Smooth muscle cell (in vitro differentiated cells): ENCODE measurements at regions not wholly inside any gene's neighbourhood (a gene's known extent, or its start where the extent isn't known, plus 50 kb on each side); places are given as distances from the start of the nearest gene placed in this dataset.
A peak's percentile ranks its signal among the peaks of the same experiment; 100 is the strongest.

Experiments
- DNase-seq: peaks from one replicate; lab custom pipeline; 2025; ENCODE audit not compliant: unreplicated experiment; lab: John Stamatoyannopoulos, UW
- H2AFZ ChIP-seq: fragments of 200-600 bp; sonication (generic); 2 replicates; pipeline ENCODE4 v1.6.0; 2016; ENCODE audit warnings: antibody characterized with exemption, low read depth, mild to moderate bottlenecking
- H3F3A ChIP-seq: fragments of 200-600 bp; sonication (generic); 2 replicates; pipeline ENCODE4 v1.6.0; 2017; ENCODE audit warnings: antibody characterized with exemption, low read depth
- H3K27ac ChIP-seq: fragments of 200-600 bp; sonication (generic); 2 replicates; pipeline ENCODE4 v1.5.1; 2016; ENCODE audit warnings: low read depth, mild to moderate bottlenecking
- H3K27me3 ChIP-seq: fragments of 200-600 bp; sonication (generic); 2 replicates; pipeline ENCODE4 v1.6.1; 2016; ENCODE audit warnings: low read depth, mild to moderate bottlenecking
- H3K36me3 ChIP-seq: fragments of 200-600 bp; sonication (generic); 2 replicates; pipeline ENCODE4 v1.5.1; 2016; ENCODE audit warnings: low read depth
- H3K4me1 ChIP-seq: fragments of 200-600 bp; sonication (generic); 2 replicates; pipeline ENCODE4 v1.5.1; 2016; ENCODE audit warnings: low read depth
- H3K4me2 ChIP-seq: fragments of 200-600 bp; sonication (generic); 2 replicates; pipeline ENCODE4 v1.6.0; 2016; ENCODE audit warnings: mild to moderate bottlenecking
- H3K4me3 ChIP-seq: fragments of 200-600 bp; sonication (generic); 2 replicates; pipeline ENCODE4 v1.5.1; 2016; ENCODE audit warnings: mild to moderate bottlenecking
- H3K79me2 ChIP-seq: fragments of 200-600 bp; sonication (generic); 2 replicates; pipeline ENCODE4 v1.6.0; 2016; ENCODE audit warnings: low read depth, mild to moderate bottlenecking
- H3K9ac ChIP-seq: fragments of 200-600 bp; sonication (generic); 2 replicates; pipeline ENCODE4 v1.6.0; 2016; ENCODE audit warnings: low read depth
- H3K9me3 ChIP-seq: fragments of 200-600 bp; sonication (generic); replicated peaks from 2 replicates; pipeline ENCODE4 v1.5.1; 2016; ENCODE audit warnings: low read depth
- H4K20me1 ChIP-seq: fragments of 200-600 bp; sonication (generic); 2 replicates; pipeline ENCODE4 v1.6.0; 2016; ENCODE audit warnings: low read depth
- WGBS: methylation state at CpG from one replicate; pipeline ENCODE4 v1.1.7; 2016; ENCODE audit warnings: low lambda C conversion rate; 5-methylcytosine and 5-hydroxymethylcytosine counted together
- TF ChIP-seq, protein P1 (sequence below): fragments of 200-600 bp; sonication (generic); IDR thresholded peaks from 2 replicates; pipeline ENCODE4 v1.5.1; 2017; ENCODE audit warnings: borderline replicate concordance, mild to moderate bottlenecking, antibody characterized with exemption; ENCODE audit not compliant: insufficient read depth, poor library complexity, severe bottlenecking

DNA sequence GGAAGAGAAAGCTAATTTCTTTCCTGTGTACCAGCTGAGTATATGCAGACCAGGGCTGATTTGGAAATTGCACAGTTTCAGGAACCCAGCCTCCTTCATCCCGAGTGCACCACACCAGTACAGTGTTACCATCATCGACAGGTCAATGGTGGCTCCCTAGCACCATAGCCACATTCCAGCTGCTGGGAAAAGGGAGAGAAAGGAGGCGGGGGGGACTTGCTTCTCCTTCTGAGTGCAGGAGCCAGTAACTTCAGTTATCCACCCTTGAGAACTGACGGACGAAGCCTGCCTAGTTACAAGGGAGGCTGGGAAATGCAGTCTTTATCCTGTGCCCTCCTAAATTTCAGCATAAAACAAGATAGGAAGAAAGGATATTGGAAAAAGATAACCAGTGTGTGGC lies 129.7 kb upstream of the PRICKLE2 start:
- Histone ChIP-seq H3K36me3 (no peaks in the 10 kb centered on the region), H2AFZ (peak overlapping the region; percentile 69), H3F3A (peaks cover 23% of the 10 kb centered on the region), H4K20me1 (no peaks in the 10 kb centered on the region), H3K79me2 (no peaks in the 10 kb centered on the region), H3K27me3 (no peaks in the 10 kb centered on the region), H3K9ac (no peak overlapping the region), H3K9me3 (no peaks in the 10 kb centered on the region), H3K4me3 (no peak overlapping the region), H3K27ac (peak overlapping the region; percentile 65), H3K4me1 (peaks cover 40% of the 10 kb centered on the region), H3K4me2 (peak overlapping the region; percentile 45)
- TF ChIP-seq, protein P1, sequence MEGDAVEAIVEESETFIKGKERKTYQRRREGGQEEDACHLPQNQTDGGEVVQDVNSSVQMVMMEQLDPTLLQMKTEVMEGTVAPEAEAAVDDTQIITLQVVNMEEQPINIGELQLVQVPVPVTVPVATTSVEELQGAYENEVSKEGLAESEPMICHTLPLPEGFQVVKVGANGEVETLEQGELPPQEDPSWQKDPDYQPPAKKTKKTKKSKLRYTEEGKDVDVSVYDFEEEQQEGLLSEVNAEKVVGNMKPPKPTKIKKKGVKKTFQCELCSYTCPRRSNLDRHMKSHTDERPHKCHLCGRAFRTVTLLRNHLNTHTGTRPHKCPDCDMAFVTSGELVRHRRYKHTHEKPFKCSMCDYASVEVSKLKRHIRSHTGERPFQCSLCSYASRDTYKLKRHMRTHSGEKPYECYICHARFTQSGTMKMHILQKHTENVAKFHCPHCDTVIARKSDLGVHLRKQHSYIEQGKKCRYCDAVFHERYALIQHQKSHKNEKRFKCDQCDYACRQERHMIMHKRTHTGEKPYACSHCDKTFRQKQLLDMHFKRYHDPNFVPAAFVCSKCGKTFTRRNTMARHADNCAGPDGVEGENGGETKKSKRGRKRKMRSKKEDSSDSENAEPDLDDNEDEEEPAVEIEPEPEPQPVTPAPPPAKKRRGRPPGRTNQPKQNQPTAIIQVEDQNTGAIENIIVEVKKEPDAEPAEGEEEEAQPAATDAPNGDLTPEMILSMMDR, result no peak
- DNase-seq, result no peak
- 77% methylated on average over 5 of the region's 5 CpGs for WGBS

DNA sequence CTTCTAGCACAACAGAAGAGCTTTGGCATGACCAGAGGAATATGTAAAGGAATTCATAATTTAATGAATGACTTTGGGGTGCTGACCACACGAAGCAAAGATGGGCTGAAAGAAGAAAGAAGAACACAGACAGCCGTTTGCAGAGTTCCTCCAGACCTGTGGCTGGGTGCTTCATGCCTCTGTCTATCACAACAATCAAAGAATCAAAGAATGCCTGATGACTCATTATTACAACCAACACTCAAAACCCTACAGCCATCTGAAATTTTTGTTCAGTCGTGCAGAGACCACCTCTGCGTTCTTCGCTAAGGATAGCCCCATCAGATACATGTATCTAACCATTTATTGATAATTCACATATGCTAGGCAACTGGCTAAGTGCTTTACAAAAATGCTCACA lies 129.0 kb upstream of the PRICKLE2 start:
- TF ChIP-seq, protein P1, result no peak
- Histone ChIP-seq H3K36me3 (no peaks in the 10 kb centered on the region), H2AFZ (no peak overlapping the region), H3K27ac (peak overlapping the region; percentile 77), H3F3A (peaks cover 23% of the 10 kb centered on the region), H3K79me2 (no peaks in the 10 kb centered on the region), H3K4me3 (no peak overlapping the region), H4K20me1 (no peaks in the 10 kb centered on the region), H3K4me1 (peaks cover 38% of the 10 kb centered on the region), H3K27me3 (no peaks in the 10 kb centered on the region), H3K9ac (no peak overlapping the region), H3K9me3 (no peaks in the 10 kb centered on the region), H3K4me2 (peak overlapping the region; percentile 69)
- 77% methylated on average over 5 of the region's 5 CpGs for WGBS
- DNase-seq, result no peak

DNA sequence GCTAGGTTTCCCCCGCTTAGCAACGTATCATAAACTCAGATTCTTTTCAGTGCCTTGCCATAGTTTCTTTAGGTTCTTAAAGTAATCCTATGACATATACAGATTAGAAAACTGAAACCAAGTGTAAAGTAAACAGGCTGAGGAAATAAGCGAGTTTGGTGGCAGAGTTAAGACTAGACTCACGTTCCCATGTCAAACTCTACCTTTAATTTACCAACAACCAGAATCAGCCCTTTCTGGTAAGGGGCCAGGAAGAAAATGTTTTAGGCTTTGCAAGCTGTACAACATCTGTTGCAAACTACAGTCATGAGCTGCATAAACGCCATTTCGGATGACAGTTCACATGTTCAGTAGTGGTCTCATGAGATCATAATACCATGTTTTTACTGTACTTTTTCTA lies 128.0 kb upstream of the PRICKLE2 start:
- H3K27ac ChIP-seq, result peak overlapping the region; percentile 77
- H3K4me3 ChIP-seq, result peak overlapping the region; percentile 28

DNA sequence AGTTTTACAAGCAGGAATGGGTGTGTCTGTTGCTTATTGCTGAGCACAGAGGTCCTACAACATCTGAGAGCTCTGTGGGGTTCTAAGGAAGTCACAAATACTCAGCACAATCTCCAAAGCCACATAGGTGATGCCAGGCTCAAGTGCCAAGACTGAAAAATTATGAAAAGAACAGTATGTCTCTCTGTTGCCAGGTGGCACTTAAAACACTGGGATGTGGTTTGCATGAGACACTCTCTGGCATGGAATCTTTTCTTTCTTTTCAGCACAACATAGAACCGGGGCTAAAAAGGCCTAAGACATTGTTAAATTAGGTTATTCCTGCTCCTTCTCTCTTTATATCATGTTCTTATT lies 127.3 kb upstream of the PRICKLE2 start:
- Histone ChIP-seq H3K79me2 (no peaks in the 10 kb centered on the region), H3K4me1 (peaks cover 33% of the 10 kb centered on the region), H3K27me3 (no peaks in the 10 kb centered on the region), H3K9me3 (no peaks in the 10 kb centered on the region), H3K9ac (peak overlapping the region; percentile 0), H3K27ac (peak overlapping the region; percentile 77), H3K36me3 (no peaks in the 10 kb centered on the region), H3K4me2 (peak overlapping the region; percentile 69), H2AFZ (no peak overlapping the region), H4K20me1 (no peaks in the 10 kb centered on the region), H3K4me3 (no peak overlapping the region), H3F3A (peaks cover 23% of the 10 kb centered on the region)
- 87% methylated on average over 1 of the region's 1 CpG for WGBS
- no peak for DNase-seq
- TF ChIP-seq, protein P1, result no peak

More for the DNA sequence above, 128.0 kb upstream of the PRICKLE2 start:
- H3K9me3 ChIP-seq, result no peaks in the 10 kb centered on the region
- H3K4me2 ChIP-seq, result peak overlapping the region; percentile 69
- no peaks in the 10 kb centered on the region for H3K27me3 ChIP-seq
- TF ChIP-seq, protein P1, result no peak
- no peaks in the 10 kb centered on the region for H3K79me2 ChIP-seq
- no peak overlapping the region for H2AFZ ChIP-seq
- peaks cover 23% of the 10 kb centered on the region for H3F3A ChIP-seq
- peaks cover 33% of the 10 kb centered on the region for H3K4me1 ChIP-seq
- DNase-seq, result no peak
- WGBS, result 37% methylated on average over 6 of the region's 6 CpGs
- H4K20me1 ChIP-seq, result no peaks in the 10 kb centered on the region
- H3K36me3 ChIP-seq, result no peaks in the 10 kb centered on the region
- H3K9ac ChIP-seq, result peak overlapping the region; percentile 0
